HCT116 (cell line): ENCODE measurements at regions not wholly inside any gene's neighbourhood (a gene's known extent, or its start where the extent isn't known, plus 50 kb on each side); places are given as distances from the start of the nearest gene placed in this dataset.

Experiments used
- CTCF ChIP-seq, 3 experiments: fragments of 200-600 bp in 1 of 3; sonication (generic) in 1 of 3; IDR thresholded peaks in 2 of 3; conservative IDR thresholded peaks in 1 of 3; 2 replicates each; pipeline ENCODE4 v1.5.1; 2012 to 2017; ENCODE audit warnings: low read depth in 2 of 3, low read length in 2 of 3, antibody characterized with exemption in 1 of 3, borderline replicate concordance in 1 of 3, control low read depth in 1 of 3, mild to moderate bottlenecking in 1 of 3, mixed read lengths in 1 of 3, mixed run types in 1 of 3, moderate library complexity in 1 of 3; ENCODE audit not compliant: insufficient read depth in 1 of 3
- EGR1 ChIP-seq: IDR thresholded peaks from 2 replicates; pipeline ENCODE4 v1.6.1; 2012; ENCODE audit warnings: low read depth
- EZH2 ChIP-seq: fragments of 200-600 bp; sonication (generic); IDR thresholded peaks from 2 replicates; pipeline ENCODE4 v1.6.1; 2017; ENCODE audit warnings: antibody characterized with exemption, mixed run types
- EZH2phosphoT487 ChIP-seq: fragments of 200-600 bp; IDR thresholded peaks from 2 replicates; pipeline ENCODE4 v1.6.1; 2018; ENCODE audit warnings: antibody characterized with exemption, borderline replicate concordance
- FOSL1 ChIP-seq: IDR thresholded peaks from 2 replicates; pipeline ENCODE4 v1.6.1; 2012; ENCODE audit warnings: low read depth
- JUND ChIP-seq: IDR thresholded peaks from 2 replicates; pipeline ENCODE4 v1.6.1; 2012
- POLR2A ChIP-seq: IDR thresholded peaks from 2 replicates; pipeline ENCODE4 v1.7.0; 2011; ENCODE audit warnings: borderline replicate concordance; ENCODE audit not compliant: insufficient read depth, insufficient read length; ENCODE audit errors: extremely low read depth
- POLR2AphosphoS5 ChIP-seq: IDR thresholded peaks from 2 replicates; pipeline ENCODE4 v1.6.1; 2011; ENCODE audit warnings: mild to moderate bottlenecking, low read depth, low read length, moderate library complexity
- SRF ChIP-seq: IDR thresholded peaks from 2 replicates; pipeline ENCODE4 v1.6.1; 2012; ENCODE audit warnings: low read depth
- ZFX ChIP-seq: fragments of 450-650 bp; IDR thresholded peaks from 2 replicates; pipeline ENCODE4 v1.6.1; 2017
- ZNF274 ChIP-seq: fragments of 200-500 bp; sonication (Bioruptor generic); IDR thresholded peaks from 2 replicates; pipeline ENCODE4 v1.6.1; 2014; ENCODE audit warnings: mild to moderate bottlenecking, low read depth, low read length, inconsistent platforms

GRCh38 chr2:234719116-234719716 lies 222.3 kb upstream of the ARL4C start:
- TF ChIP-seq CTCF (IDR thresholded peaks at IDR 0.05 in 2 of 3, conservative IDR thresholded peaks at IDR 0.05 in 1 of 3; ENCODE audit: borderline replicate concordance in 1 of 3, insufficient read depth in 1 of 3, low read depth in 2 of 3, low read length in 2 of 3), result no peak
- TF ChIP-seq ZFX, result no peak
- no peak for TF ChIP-seq SRF
- TF ChIP-seq JUND, result no peak
- no peak for TF ChIP-seq EZH2phosphoT487
- no peak for TF ChIP-seq POLR2AphosphoS5
- no peak for TF ChIP-seq EZH2
- TF ChIP-seq ZNF274, result no peak
- TF ChIP-seq FOSL1, result no peak
- no peak for TF ChIP-seq POLR2A
- TF ChIP-seq EGR1, result no peak
